GM12891 (cell line): ENCODE measurements at regions not wholly inside any gene's neighbourhood (a gene's known extent, or its start where the extent isn't known, plus 50 kb on each side); places are given as distances from the start of the nearest gene placed in this dataset.

ENCODE experiments used
- DNase-seq: peaks from one replicate; pipeline ENCODE4 v3.0.0; 2011; ENCODE audit warnings: low spot score; ENCODE audit not compliant: insufficient read length
- FAIRE-seq: peaks from 2 replicates; lab custom pipeline; 2011; peaks lifted over from hg19 to GRCh38; lab: Jason Lieb, UNC
- PAX5 ChIP-seq: IDR thresholded peaks from 2 replicates; pipeline ENCODE4 v1.6.1; 2011; ENCODE audit warnings: low read length, moderate library complexity, mild to moderate bottlenecking; ENCODE audit not compliant: insufficient read depth, severe bottlenecking
- POLR2A ChIP-seq: IDR thresholded peaks from 2 replicates; pipeline ENCODE4 v1.6.1; 2011; ENCODE audit warnings: low read depth, low read length, control low read depth
- POLR2AphosphoS5 ChIP-seq: IDR thresholded peaks from 2 replicates; pipeline ENCODE4 v1.6.1; 2011; ENCODE audit warnings: low read depth, low read length, control low read depth
- POU2F2 ChIP-seq: IDR thresholded peaks from 2 replicates; pipeline ENCODE4 v1.6.1; 2011; ENCODE audit warnings: low read depth, mild to moderate bottlenecking, control low read depth, low read length, moderate library complexity
- SPI1 ChIP-seq: IDR thresholded peaks from 2 replicates; pipeline ENCODE4 v1.6.1; 2011; ENCODE audit warnings: low read depth, low read length, control low read depth
- TAF1 ChIP-seq: IDR thresholded peaks from 2 replicates; pipeline ENCODE4 v1.6.1; 2011; ENCODE audit warnings: low read depth, low read length, control low read depth

GRCh38 chr1:5500541-5500940 is 491.7 kb downstream of the NPHP4 start:
- no peak for DNase-seq
- FAIRE-seq = no peak
- no peak for TF ChIP-seq POLR2AphosphoS5
- TF ChIP-seq TAF1 = no peak
- no peak for TF ChIP-seq POU2F2
- no peak for TF ChIP-seq PAX5
- no peak for TF ChIP-seq POLR2A
- no peak for TF ChIP-seq SPI1

- DNase-seq (no peak), FAIRE-seq (no peak)
- no peak for TF ChIP-seq POLR2AphosphoS5
- TF ChIP-seq TAF1 = no peak
- TF ChIP-seq PAX5 = no peak
- no peak for TF ChIP-seq POU2F2
- no peak for TF ChIP-seq POLR2A
- no peak for TF ChIP-seq SPI1
Measured at GRCh38 chr1:5497503-5497902, 494.7 kb downstream of the NPHP4 start.

GRCh38 chr1:5495596-5496410 is 496.4 kb downstream of the NPHP4 start:
- FAIRE-seq (no peak), DNase-seq (no peak)
- TF ChIP-seq SPI1 (no peak), TAF1 (no peak), PAX5 (no peak), POU2F2 (no peak), POLR2A (no peak), POLR2AphosphoS5 (no peak)

- TF ChIP-seq POLR2A (no peak), SPI1 (no peak), PAX5 (no peak), POLR2AphosphoS5 (no peak), TAF1 (no peak), POU2F2 (no peak)
- FAIRE-seq (no peak), DNase-seq (no peak)
Measured at GRCh38 chr1:5494518-5494917, 497.7 kb downstream of the NPHP4 start.

GRCh38 chr1:5493851-5494311 is 498.3 kb downstream of the NPHP4 start:
- FAIRE-seq = no peak
- no peak for DNase-seq
- no peak for TF ChIP-seq SPI1
- TF ChIP-seq POU2F2 = no peak
- TF ChIP-seq POLR2AphosphoS5 = no peak
- TF ChIP-seq TAF1 = no peak
- no peak for TF ChIP-seq POLR2A
- TF ChIP-seq PAX5 = no peak

- TF ChIP-seq POLR2A (no peak), SPI1 (no peak), TAF1 (no peak), PAX5 (no peak), POU2F2 (no peak), POLR2AphosphoS5 (no peak)
- FAIRE-seq (no peak), DNase-seq (no peak)
Measured at GRCh38 chr1:5493275-5493674, 498.9 kb downstream of the NPHP4 start.

- DNase-seq (no peak), FAIRE-seq (no peak)
- no peak for TF ChIP-seq TAF1
Measured at GRCh38 chr1:5492846-5493245, 499.4 kb downstream of the NPHP4 start.

GRCh38 chr1:5491207-5491904 is 500.9 kb downstream of the NPHP4 start:
- no peak for TF ChIP-seq TAF1
- TF ChIP-seq POLR2A = no peak
- no peak for TF ChIP-seq POLR2AphosphoS5
- no peak for TF ChIP-seq POU2F2
- TF ChIP-seq PAX5 = no peak
- TF ChIP-seq SPI1 = no peak
- DNase-seq (no peak), FAIRE-seq (no peak)

- FAIRE-seq (no peak), DNase-seq (no peak)
- TF ChIP-seq PAX5 = no peak
- no peak for TF ChIP-seq SPI1
- no peak for TF ChIP-seq POLR2AphosphoS5
- no peak for TF ChIP-seq TAF1
- TF ChIP-seq POLR2A = no peak
- TF ChIP-seq POU2F2 = no peak
Measured at GRCh38 chr1:5490635-5491034, 501.6 kb downstream of the NPHP4 start.

- no peak for DNase-seq
- no peak for FAIRE-seq
- no peak for TF ChIP-seq POLR2A
- TF ChIP-seq TAF1 = no peak
- TF ChIP-seq POU2F2 = no peak
- TF ChIP-seq POLR2AphosphoS5 = no peak
- TF ChIP-seq PAX5 = no peak
- no peak for TF ChIP-seq SPI1
Measured at GRCh38 chr1:5488448-5488847, 503.8 kb downstream of the NPHP4 start.
